ENCODE measurements at regions not wholly inside any gene's neighbourhood (a gene's known extent, or its start where the extent isn't known, plus 50 kb on each side); places are given as distances from the start of the nearest gene placed in this dataset.

DNA sequence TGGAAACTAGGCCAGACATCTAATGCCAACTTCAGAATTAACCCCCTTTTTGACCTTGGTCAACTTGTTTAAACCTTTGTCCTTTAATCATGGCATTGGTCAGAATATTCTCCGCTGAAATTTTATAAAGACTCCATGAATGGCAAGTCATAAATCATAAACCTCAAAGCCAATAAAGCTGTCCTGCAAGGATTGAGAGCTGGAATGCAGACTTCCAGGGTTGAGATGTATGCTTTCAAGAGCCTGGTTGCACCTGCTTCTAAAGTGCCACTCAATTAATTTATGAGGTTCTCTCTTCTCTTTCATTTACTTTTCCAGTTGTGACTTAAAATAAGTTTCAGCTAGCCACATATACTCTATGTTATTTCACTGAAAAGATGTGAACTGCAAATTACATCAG, 136.2 kb upstream of the HCCS start (continued):
- TF ChIP-seq, protein P1, sequence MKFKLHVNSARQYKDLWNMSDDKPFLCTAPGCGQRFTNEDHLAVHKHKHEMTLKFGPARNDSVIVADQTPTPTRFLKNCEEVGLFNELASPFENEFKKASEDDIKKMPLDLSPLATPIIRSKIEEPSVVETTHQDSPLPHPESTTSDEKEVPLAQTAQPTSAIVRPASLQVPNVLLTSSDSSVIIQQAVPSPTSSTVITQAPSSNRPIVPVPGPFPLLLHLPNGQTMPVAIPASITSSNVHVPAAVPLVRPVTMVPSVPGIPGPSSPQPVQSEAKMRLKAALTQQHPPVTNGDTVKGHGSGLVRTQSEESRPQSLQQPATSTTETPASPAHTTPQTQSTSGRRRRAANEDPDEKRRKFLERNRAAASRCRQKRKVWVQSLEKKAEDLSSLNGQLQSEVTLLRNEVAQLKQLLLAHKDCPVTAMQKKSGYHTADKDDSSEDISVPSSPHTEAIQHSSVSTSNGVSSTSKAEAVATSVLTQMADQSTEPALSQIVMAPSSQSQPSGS (IDR thresholded peaks at IDR 0.05; ENCODE audit: low read length), result no peak
- TF ChIP-seq TEAD4 (IDR thresholded peaks at IDR 0.05; ENCODE audit: low read depth, low read length) (no peak), RFX5 (IDR thresholded peaks at IDR 0.05; ENCODE audit: borderline replicate concordance, low read depth, low read length) (no peak), CHD1 (IDR thresholded peaks at IDR 0.05; ENCODE audit: low read depth, low read length) (no peak), KDM1A (IDR thresholded peaks at IDR 0.05; ENCODE audit: borderline replicate concordance, low read length) (no peak), BRCA1 (IDR thresholded peaks at IDR 0.05; ENCODE audit: low read depth, low read length) (no peak)
- TF ChIP-seq, protein P2, sequence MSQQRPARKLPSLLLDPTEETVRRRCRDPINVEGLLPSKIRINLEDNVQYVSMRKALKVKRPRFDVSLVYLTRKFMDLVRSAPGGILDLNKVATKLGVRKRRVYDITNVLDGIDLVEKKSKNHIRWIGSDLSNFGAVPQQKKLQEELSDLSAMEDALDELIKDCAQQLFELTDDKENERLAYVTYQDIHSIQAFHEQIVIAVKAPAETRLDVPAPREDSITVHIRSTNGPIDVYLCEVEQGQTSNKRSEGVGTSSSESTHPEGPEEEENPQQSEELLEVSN (IDR thresholded peaks at IDR 0.05), result no peak
